GM18517 (cell line): ENCODE measurements at regions not wholly inside any gene's neighbourhood (a gene's known extent, or its start where the extent isn't known, plus 50 kb on each side); places are given as distances from the start of the nearest gene placed in this dataset.

ENCODE experiments used
- ATAC-seq: cut with Tn5 transposase; IDR thresholded peaks from one replicate; pipeline ENCODE4 v1.9.1; 2021; ENCODE audit warnings: mild to moderate bottlenecking, moderate library complexity; ENCODE audit not compliant: unreplicated experiment

- ATAC-seq, result no peak
Measured at GRCh38 chr12:46456356-46457334, 84.1 kb upstream of the SLC38A2 start.

- ATAC-seq, result no peak
Measured at GRCh38 chr12:46455648-46456352, 83.2 kb upstream of the SLC38A2 start.

GRCh38 chr12:46454981-46455380 is 82.4 kb upstream of the SLC38A2 start:
- no peak for ATAC-seq

- no peak for ATAC-seq
Measured at GRCh38 chr12:46453428-46453827, 80.9 kb upstream of the SLC38A2 start.

- no peak for ATAC-seq
Measured at GRCh38 chr12:46452776-46453175, 80.2 kb upstream of the SLC38A2 start.

GRCh38 chr12:46452061-46452615 is 79.6 kb upstream of the SLC38A2 start:
- no peak for ATAC-seq

GRCh38 chr12:46451276-46452021 is 78.9 kb upstream of the SLC38A2 start:
- no peak for ATAC-seq

GRCh38 chr12:46450279-46450748 is 77.7 kb upstream of the SLC38A2 start:
- ATAC-seq, result no peak

- no peak for ATAC-seq
Measured at GRCh38 chr12:46449856-46450255, 77.3 kb upstream of the SLC38A2 start.

- no peak for ATAC-seq
Measured at GRCh38 chr12:46449316-46449715, 76.7 kb upstream of the SLC38A2 start.

- ATAC-seq, result no peak
Measured at GRCh38 chr12:46446645-46447044, 74.1 kb upstream of the SLC38A2 start.

- no peak for ATAC-seq
Measured at GRCh38 chr12:46445551-46446235, 73.1 kb upstream of the SLC38A2 start.

GRCh38 chr12:46445093-46445492 is 72.5 kb upstream of the SLC38A2 start:
- no peak for ATAC-seq

GRCh38 chr12:46443594-46444263 is 71.2 kb upstream of the SLC38A2 start:
- ATAC-seq, result no peak

- ATAC-seq, result no peak
Measured at GRCh38 chr12:46442738-46443137, 70.2 kb upstream of the SLC38A2 start.

- no peak for ATAC-seq
Measured at GRCh38 chr12:46442239-46442638, 69.7 kb upstream of the SLC38A2 start.

GRCh38 chr12:46439793-46440511 is 67.4 kb upstream of the SLC38A2 start:
- ATAC-seq, result no peak

GRCh38 chr12:46438719-46439319 is 66.2 kb upstream of the SLC38A2 start:
- ATAC-seq, result no peak

- ATAC-seq, result no peak
Measured at GRCh38 chr12:46438256-46438655, 65.7 kb upstream of the SLC38A2 start.
